ENCODE measurements at regions not wholly inside any gene's neighbourhood (a gene's known extent, or its start where the extent isn't known, plus 50 kb on each side); places are given as distances from the start of the nearest gene placed in this dataset.
"Not testable (repeated sequence)": the region's sequence is repeated elsewhere in the genome, so short reads cannot be mapped to it uniquely, and the experiment has no call there.

- H3K27me3 ChIP-seq (ENCODE audit: insufficient read depth); POLR2A ChIA-PET; H3F3A ChIP-seq (replicated peaks; ENCODE audit: insufficient read depth); H3K4me2 ChIP-seq; H3K4me1 ChIP-seq (ENCODE audit: control insufficient read depth in 1 of 2, insufficient read depth in 2 of 2, low read depth in 1 of 2, low read length in 1 of 2); H4K20me1 ChIP-seq (ENCODE audit: insufficient read depth); H3K36me3 ChIP-seq (replicated peaks in 1 of 2; ENCODE audit: control insufficient read depth in 1 of 2, insufficient read depth in 2 of 2, low read length in 1 of 2); DNase-seq; H3K4me3 ChIP-seq (ENCODE audit: low read depth in 2 of 2, low read length in 1 of 2); H3K9me2 ChIP-seq; H3K27ac ChIP-seq (ENCODE audit: low read depth in 2 of 2, low read length in 1 of 2); H3K79me2 ChIP-seq (ENCODE audit: insufficient read depth); H2AFZ ChIP-seq (ENCODE audit: low read depth); H3K9ac ChIP-seq; H3K9me3 ChIP-seq; CTCF ChIA-PET: not testable (repeated sequence)
- 83% methylated on average over 2 of the region's 3 CpGs for WGBS (ENCODE audit: low lambda C conversion rate)
These were observed 99.2 kb upstream of the TERB2 start for GRCh38 chr15:44857164-44857710.

GRCh38 chr15:44859088-44859487, 97.4 kb upstream of the TERB2 start:
- H3K36me3 ChIP-seq (replicated peaks in 1 of 2; ENCODE audit: control insufficient read depth in 1 of 2, insufficient read depth in 2 of 2, low read length in 1 of 2); H3K4me2 ChIP-seq; H3K9me2 ChIP-seq; H3K27ac ChIP-seq (ENCODE audit: low read depth in 2 of 2, low read length in 1 of 2); H3K4me1 ChIP-seq (ENCODE audit: control insufficient read depth in 1 of 2, insufficient read depth in 2 of 2, low read depth in 1 of 2, low read length in 1 of 2); POLR2A ChIA-PET; CTCF ChIA-PET; H3K9ac ChIP-seq; H3K4me3 ChIP-seq (ENCODE audit: low read depth in 2 of 2, low read length in 1 of 2); H2AFZ ChIP-seq (ENCODE audit: low read depth); H4K20me1 ChIP-seq (ENCODE audit: insufficient read depth); DNase-seq; H3K79me2 ChIP-seq (ENCODE audit: insufficient read depth); H3F3A ChIP-seq (replicated peaks; ENCODE audit: insufficient read depth); H3K27me3 ChIP-seq (ENCODE audit: insufficient read depth); H3K9me3 ChIP-seq: not testable (repeated sequence)
- WGBS (ENCODE audit: low lambda C conversion rate): 5% methylated on average over 2 of the region's 2 CpGs

GRCh38 chr15:44860168-44860567, 96.3 kb upstream of the TERB2 start:
- H3K9me3 ChIP-seq; H3K79me2 ChIP-seq (ENCODE audit: insufficient read depth); H3K9me2 ChIP-seq; H3K27me3 ChIP-seq (ENCODE audit: insufficient read depth); DNase-seq; H3K4me2 ChIP-seq; H3K4me1 ChIP-seq (ENCODE audit: control insufficient read depth in 1 of 2, insufficient read depth in 2 of 2, low read depth in 1 of 2, low read length in 1 of 2); H3F3A ChIP-seq (replicated peaks; ENCODE audit: insufficient read depth); H3K9ac ChIP-seq; H3K4me3 ChIP-seq (ENCODE audit: low read depth in 2 of 2, low read length in 1 of 2); H4K20me1 ChIP-seq (ENCODE audit: insufficient read depth); POLR2A ChIA-PET; H2AFZ ChIP-seq (ENCODE audit: low read depth); H3K27ac ChIP-seq (ENCODE audit: low read depth in 2 of 2, low read length in 1 of 2); H3K36me3 ChIP-seq (replicated peaks in 1 of 2; ENCODE audit: control insufficient read depth in 1 of 2, insufficient read depth in 2 of 2, low read length in 1 of 2): not testable (repeated sequence)
- CTCF ChIA-PET: interaction anchor here (1.0 kb wide), 1 partner anchor 345 kb away, joined by 3 read pairs; no protein-coding TSS in a partner anchor
- 45% methylated on average over 2 of the region's 2 CpGs for WGBS (ENCODE audit: low lambda C conversion rate)

- CTCF ChIA-PET: interaction anchor here (1.8 kb wide), 1 partner anchor 8 kb away, joined by 7 read pairs; no protein-coding TSS in a partner anchor
- H3K4me2 ChIP-seq: no peak overlapping the region
- no peaks in the 10 kb centered on the region for H3K9me3 ChIP-seq
- H3K9me2 ChIP-seq: no peaks in the 10 kb centered on the region
- no peak for TF ChIP-seq RCOR1 (IDR thresholded peaks at IDR 0.05; ENCODE audit: low read length)
- no peak for TF ChIP-seq TEAD4 (IDR thresholded peaks at IDR 0.05; ENCODE audit: borderline replicate concordance, insufficient read depth)
- TF ChIP-seq CTCF (IDR thresholded peaks at IDR 0.05): no peak
- no peak for TF ChIP-seq ELF1 (IDR thresholded peaks at IDR 0.05)
- TF ChIP-seq CHD2 (IDR thresholded peaks at IDR 0.05; ENCODE audit: low read length, partially characterized antibody): no peak
- no peak for TF ChIP-seq ZBTB33 (IDR thresholded peaks at IDR 0.05; ENCODE audit: borderline replicate concordance, low read depth)
- TF ChIP-seq POLR2AphosphoS5 (IDR thresholded peaks at IDR 0.05; ENCODE audit: low read depth, low read length): no peak
- no peak for TF ChIP-seq FOSL2 (IDR thresholded peaks at IDR 0.05; ENCODE audit: borderline replicate concordance, low read depth)
- TF ChIP-seq USF2 (IDR thresholded peaks at IDR 0.05; ENCODE audit: borderline replicate concordance, low read depth, low read length): no peak
- TF ChIP-seq JUND (IDR thresholded peaks at IDR 0.05): no peak
- DNase-seq: no peak
- no peaks in the 10 kb centered on the region for H3K27me3 ChIP-seq (ENCODE audit: insufficient read depth)
- no peak overlapping the region for H3K9ac ChIP-seq
- H3K79me2 ChIP-seq (ENCODE audit: insufficient read depth): no peaks in the 10 kb centered on the region
- no peaks in the 10 kb centered on the region for H3F3A ChIP-seq (replicated peaks; ENCODE audit: insufficient read depth)
- no peaks in the 10 kb centered on the region for H3K36me3 ChIP-seq (replicated peaks in 1 of 2; ENCODE audit: control insufficient read depth in 1 of 2, insufficient read depth in 2 of 2, low read length in 1 of 2)
- H2AFZ ChIP-seq (ENCODE audit: low read depth): no peak overlapping the region
- no peaks in the 10 kb centered on the region for H4K20me1 ChIP-seq (ENCODE audit: insufficient read depth)
- H3K27ac ChIP-seq (ENCODE audit: low read depth in 2 of 2, low read length in 1 of 2): no peak overlapping the region
- no peaks in the 10 kb centered on the region for H3K4me1 ChIP-seq (ENCODE audit: control insufficient read depth in 1 of 2, insufficient read depth in 2 of 2, low read depth in 1 of 2, low read length in 1 of 2)
- WGBS (ENCODE audit: low lambda C conversion rate): 41% methylated on average over 4 of the region's 14 CpGs
- H3K4me3 ChIP-seq (ENCODE audit: low read depth in 2 of 2, low read length in 1 of 2): no peak overlapping the region
- POLR2A ChIA-PET: no interaction called here
These were observed 95.0 kb upstream of the TERB2 start for GRCh38 chr15:44861439-44861910.
